GM18867 (cell line): ENCODE measurements at regions not wholly inside any gene's neighbourhood (a gene's known extent, or its start where the extent isn't known, plus 50 kb on each side); places are given as distances from the start of the nearest gene placed in this dataset.
"Not testable (repeated sequence)": the region's sequence is repeated elsewhere in the genome, so short reads cannot be mapped to it uniquely, and the experiment has no call there.

Experiments used
- ATAC-seq: cut with Tn5 transposase; IDR thresholded peaks from one replicate; pipeline ENCODE4 v1.9.1; 2021; ENCODE audit warnings: mild to moderate bottlenecking, moderate library complexity; ENCODE audit not compliant: unreplicated experiment

GRCh38 chr7:156324201-156324600, 316.4 kb upstream of the RNF32 start:
- no peak for ATAC-seq

- ATAC-seq: not testable (repeated sequence)
These were observed 319.1 kb upstream of the RNF32 start for GRCh38 chr7:156321430-156321829.

GRCh38 chr7:156318926-156319325, 321.6 kb upstream of the RNF32 start:
- no peak for ATAC-seq

- no peak for ATAC-seq
These were observed 322.1 kb upstream of the RNF32 start for GRCh38 chr7:156318426-156318825.

GRCh38 chr7:156309016-156309620, 331.5 kb upstream of the RNF32 start:
- ATAC-seq: no peak

- ATAC-seq: no peak
These were observed 333.4 kb upstream of the RNF32 start for GRCh38 chr7:156307193-156307592.

GRCh38 chr7:156305351-156305750, 335.2 kb upstream of the RNF32 start:
- ATAC-seq: no peak

- no peak for ATAC-seq
These were observed 357.8 kb upstream of the RNF32 start for GRCh38 chr7:156282816-156283215.

GRCh38 chr7:156279635-156280034, 360.9 kb upstream of the RNF32 start:
- no peak for ATAC-seq

- no peak for ATAC-seq
These were observed 365.3 kb upstream of the RNF32 start for GRCh38 chr7:156275292-156275691.

GRCh38 chr7:156274557-156274956, 366.0 kb upstream of the RNF32 start:
- ATAC-seq: no peak

GRCh38 chr7:156261581-156261980, 379.0 kb upstream of the RNF32 start:
- ATAC-seq: no peak

- ATAC-seq: no peak
These were observed 382.7 kb upstream of the RNF32 start for GRCh38 chr7:156257904-156258303.

- no peak for ATAC-seq
These were observed 384.9 kb upstream of the RNF32 start for GRCh38 chr7:156255635-156256034.

GRCh38 chr7:156251861-156252260, 388.7 kb upstream of the RNF32 start:
- no peak for ATAC-seq

GRCh38 chr7:156240532-156240931, 400.0 kb upstream of the RNF32 start:
- ATAC-seq: no peak

GRCh38 chr7:156238366-156239133, 402.0 kb upstream of the RNF32 start:
- ATAC-seq: no peak

- no peak for ATAC-seq
These were observed 403.0 kb upstream of the RNF32 start for GRCh38 chr7:156237614-156238013.

GRCh38 chr7:156236936-156237599, 403.5 kb upstream of the RNF32 start:
- ATAC-seq: no peak

GRCh38 chr7:156236181-156236889, 404.2 kb upstream of the RNF32 start:
- no peak for ATAC-seq

GRCh38 chr7:156234666-156235494, 405.7 kb upstream of the RNF32 start:
- no peak for ATAC-seq
